ENCODE measurements at regions not wholly inside any gene's neighbourhood (a gene's known extent, or its start where the extent isn't known, plus 50 kb on each side); places are given as distances from the start of the nearest gene placed in this dataset.

- TF ChIP-seq, protein P1, sequence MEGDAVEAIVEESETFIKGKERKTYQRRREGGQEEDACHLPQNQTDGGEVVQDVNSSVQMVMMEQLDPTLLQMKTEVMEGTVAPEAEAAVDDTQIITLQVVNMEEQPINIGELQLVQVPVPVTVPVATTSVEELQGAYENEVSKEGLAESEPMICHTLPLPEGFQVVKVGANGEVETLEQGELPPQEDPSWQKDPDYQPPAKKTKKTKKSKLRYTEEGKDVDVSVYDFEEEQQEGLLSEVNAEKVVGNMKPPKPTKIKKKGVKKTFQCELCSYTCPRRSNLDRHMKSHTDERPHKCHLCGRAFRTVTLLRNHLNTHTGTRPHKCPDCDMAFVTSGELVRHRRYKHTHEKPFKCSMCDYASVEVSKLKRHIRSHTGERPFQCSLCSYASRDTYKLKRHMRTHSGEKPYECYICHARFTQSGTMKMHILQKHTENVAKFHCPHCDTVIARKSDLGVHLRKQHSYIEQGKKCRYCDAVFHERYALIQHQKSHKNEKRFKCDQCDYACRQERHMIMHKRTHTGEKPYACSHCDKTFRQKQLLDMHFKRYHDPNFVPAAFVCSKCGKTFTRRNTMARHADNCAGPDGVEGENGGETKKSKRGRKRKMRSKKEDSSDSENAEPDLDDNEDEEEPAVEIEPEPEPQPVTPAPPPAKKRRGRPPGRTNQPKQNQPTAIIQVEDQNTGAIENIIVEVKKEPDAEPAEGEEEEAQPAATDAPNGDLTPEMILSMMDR (conservative IDR thresholded peaks at IDR 0.05; ENCODE audit: low read depth, low read length), result no peak
- TF ChIP-seq EZH2 (IDR thresholded peaks at IDR 0.05; ENCODE audit: low read length, unreplicated experiment), result no peak
These were observed 100.6 kb downstream of the ADRA2C start for GRCh38 chr4:3866813-3867129.

All from PC-3 (cell line).